IMR-90 (cell line): ENCODE measurements at regions not wholly inside any gene's neighbourhood (a gene's known extent, or its start where the extent isn't known, plus 50 kb on each side); places are given as distances from the start of the nearest gene placed in this dataset.

Experiments used
- ATAC-seq: fragments of 200-7000 bp; cut with Tn5 transposase; 2 replicates; pipeline ENCODE4 v1.9.1; 2020; ENCODE audit warnings: low read depth, mild to moderate bottlenecking, moderate library complexity
- BruUV-seq: library from RNA; stranded (reverse); fragments of 400-500 nt; replicated peaks from 2 replicates; lab custom pipeline; 2021; lab: Mats Ljungman, UMichigan
- CTCF ChIA-PET: fragments of 300-600 bp; formaldehyde crosslinking; extraction: SDS; loops from one replicate; lab custom pipeline; 2021; ENCODE audit warnings: antibody characterized with exemption; lab: Yijun Ruan, JAX
- POLR2A ChIA-PET: fragments of 300-600 bp; sonication (Branson Sonifier 250); formaldehyde crosslinking; loops from one replicate; lab custom pipeline; 2022; ENCODE audit warnings: antibody characterized with exemption; ENCODE audit not compliant: unreplicated experiment; lab: Charles Lee
- DNase-seq: peaks from one replicate; pipeline ENCODE4 v3.0.0; 2013
- H2AFZ ChIP-seq: replicated peaks from 2 replicates; pipeline ENCODE3; 2013; ENCODE audit warnings: low read length, mild to moderate bottlenecking; ENCODE audit not compliant: poor library complexity
- H2AK5ac ChIP-seq: 2 replicates; pipeline ENCODE4 v1.6.1; 2013; ENCODE audit warnings: low read depth, low read length, inconsistent platforms
- H2AK9ac ChIP-seq: replicated peaks from 2 replicates; pipeline ENCODE3; 2013; ENCODE audit warnings: mild to moderate bottlenecking, low read depth, low read length, moderate library complexity; ENCODE audit not compliant: poor library complexity
- H2BK120ac ChIP-seq: 2 replicates; pipeline ENCODE4 v1.6.1; 2013; ENCODE audit warnings: low read depth, low read length, inconsistent platforms
- H2BK15ac ChIP-seq: 3 replicates; pipeline ENCODE4 v1.6.1; 2013; ENCODE audit warnings: low read depth, low read length, inconsistent platforms
- H2BK20ac ChIP-seq: 2 replicates; pipeline ENCODE4 v1.6.1; 2013; ENCODE audit warnings: low read depth, mild to moderate bottlenecking, inconsistent platforms, low read length, moderate library complexity
- H2BK5ac ChIP-seq: 2 replicates; pipeline ENCODE4 v1.6.1; 2013; ENCODE audit warnings: mild to moderate bottlenecking, low read depth, low read length, inconsistent platforms; ENCODE audit not compliant: poor library complexity, severe bottlenecking
- H3K14ac ChIP-seq: replicated peaks from 2 replicates; pipeline ENCODE4 v1.6.1; 2013; ENCODE audit warnings: low read depth, low read length, inconsistent platforms
- H3K18ac ChIP-seq: 2 replicates; pipeline ENCODE4 v1.6.1; 2013; ENCODE audit warnings: low read depth, low read length, control low read depth
- H3K23ac ChIP-seq: 2 replicates; pipeline ENCODE4 v1.6.1; 2013; ENCODE audit warnings: low read depth, low read length, inconsistent platforms
- H3K27ac ChIP-seq: 2 replicates; pipeline ENCODE4 v1.5.1; 2013; ENCODE audit warnings: mild to moderate bottlenecking, control low read depth, low read length; ENCODE audit not compliant: insufficient read depth
- H3K27me3 ChIP-seq: 2 replicates; pipeline ENCODE4 v1.6.1; 2013; ENCODE audit warnings: low read length; ENCODE audit not compliant: control insufficient read depth, insufficient read depth
- H3K36me3 ChIP-seq: 2 replicates; pipeline ENCODE4 v1.6.1; 2013; ENCODE audit warnings: low read length, mixed read lengths; ENCODE audit not compliant: control insufficient read depth, insufficient read depth
- H3K4ac ChIP-seq: 2 replicates; pipeline ENCODE4 v1.6.1; 2013; ENCODE audit warnings: low read depth, low read length, inconsistent platforms
- H3K4me1 ChIP-seq: 2 replicates; pipeline ENCODE4 v1.6.1; 2013; ENCODE audit warnings: low read length, mixed read lengths; ENCODE audit not compliant: control insufficient read depth, insufficient read depth
- H3K4me2 ChIP-seq: 2 replicates; pipeline ENCODE4 v1.6.1; 2013; ENCODE audit warnings: low read depth, mild to moderate bottlenecking, control low read depth, low read length, moderate library complexity
- H3K4me3 ChIP-seq: 2 replicates; pipeline ENCODE4 v1.5.1; 2013; ENCODE audit warnings: low read depth, mild to moderate bottlenecking, control low read depth, low read length, moderate library complexity; ENCODE audit not compliant: insufficient read depth
- H3K56ac ChIP-seq: 2 replicates; pipeline ENCODE4 v1.6.1; 2013; ENCODE audit warnings: low read length, inconsistent platforms; ENCODE audit not compliant: insufficient read depth; ENCODE audit errors: extremely low read depth
- H3K79me1 ChIP-seq, 2 experiments: 2 replicates each; pipeline ENCODE4 v1.6.1; 2013; ENCODE audit warnings: low read length in 2 of 2, inconsistent platforms in 1 of 2, low read depth in 1 of 2
- H3K9ac ChIP-seq: 2 replicates; pipeline ENCODE4 v1.6.1; 2013; ENCODE audit warnings: low read depth, low read length, control low read depth
- H3K9me1 ChIP-seq: 2 replicates; pipeline ENCODE4 v1.6.1; 2013; ENCODE audit warnings: low read length, inconsistent platforms; ENCODE audit not compliant: insufficient read depth
- H3K9me3 ChIP-seq: 2 replicates; pipeline ENCODE4 v1.6.1; 2013; ENCODE audit warnings: low read length; ENCODE audit not compliant: control insufficient read depth, insufficient read depth
- H4K20me1 ChIP-seq: 2 replicates; pipeline ENCODE4 v1.6.1; 2013; ENCODE audit warnings: low read length, inconsistent platforms; ENCODE audit not compliant: insufficient read depth
- H4K5ac ChIP-seq: 2 replicates; pipeline ENCODE4 v1.6.1; 2013; ENCODE audit warnings: mild to moderate bottlenecking, low read depth, low read length, control low read depth
- H4K8ac ChIP-seq, 2 experiments: 2 replicates each; pipeline ENCODE4 v1.6.1; 2013; ENCODE audit warnings: low read depth in 2 of 2, low read length in 2 of 2, control low read depth in 1 of 2, inconsistent platforms in 1 of 2
- H4K91ac ChIP-seq: 2 replicates; pipeline ENCODE4 v1.6.1; 2013; ENCODE audit warnings: low read depth, low read length, inconsistent platforms; ENCODE audit not compliant: insufficient read depth
- BHLHE40 ChIP-seq: fragments of 150-350 bp; IDR thresholded peaks from 2 replicates; pipeline ENCODE4 v1.6.1; 2016; ENCODE audit warnings: mild to moderate bottlenecking, low read depth, low read length
- MAZ ChIP-seq: IDR thresholded peaks from 2 replicates; pipeline ENCODE4 v1.6.1; 2012; ENCODE audit warnings: low read depth, mild to moderate bottlenecking, low read length, improper control_type of control experiment, moderate library complexity, borderline replicate concordance
- RFX5 ChIP-seq: IDR thresholded peaks from 2 replicates; pipeline ENCODE4 v1.8.0; 2012; ENCODE audit warnings: low read depth, mild to moderate bottlenecking, low read length, moderate library complexity
- SMC3 ChIP-seq: fragments of 150-350 bp; IDR thresholded peaks from 2 replicates; pipeline ENCODE4 v1.6.1; 2016; ENCODE audit warnings: low read depth, mild to moderate bottlenecking, antibody characterized with exemption, low read length, moderate library complexity
- WGBS, 2 experiments: methylation state at CpG; one replicate each; pipeline versions ENCODE4 v1.1.5 to v1.1.7; 2013; ENCODE audit warnings: missing lambda C conversion rate in 2 of 2; ENCODE audit not compliant: insufficient read length in 1 of 2; ENCODE audit errors: extremely low coverage in 2 of 2; 5-methylcytosine and 5-hydroxymethylcytosine counted together
- dilution Hi-C: fragments of 300-500 bp; cut with HindIII; formaldehyde crosslinking; loops from one replicate; pipeline ENCODE4 v1.14.3; 2018; ENCODE audit warnings: low sequenced_read_pairs; ENCODE audit not compliant: unreplicated experiment
- in situ Hi-C: fragments of 300-500 bp; cut with MboI; formaldehyde crosslinking; loops from 3 replicates; pipeline ENCODE4 v1.14.3; 2019; ENCODE audit warnings: low sequenced_read_pairs, inconsistent platforms, mixed read lengths
- intact Hi-C: fragments of 100-400 bp; cut with micrococcal nuclease; formaldehyde crosslinking; loops from 2 replicates; pipeline ENCODE4 v1.10.0; 2022

DNA sequence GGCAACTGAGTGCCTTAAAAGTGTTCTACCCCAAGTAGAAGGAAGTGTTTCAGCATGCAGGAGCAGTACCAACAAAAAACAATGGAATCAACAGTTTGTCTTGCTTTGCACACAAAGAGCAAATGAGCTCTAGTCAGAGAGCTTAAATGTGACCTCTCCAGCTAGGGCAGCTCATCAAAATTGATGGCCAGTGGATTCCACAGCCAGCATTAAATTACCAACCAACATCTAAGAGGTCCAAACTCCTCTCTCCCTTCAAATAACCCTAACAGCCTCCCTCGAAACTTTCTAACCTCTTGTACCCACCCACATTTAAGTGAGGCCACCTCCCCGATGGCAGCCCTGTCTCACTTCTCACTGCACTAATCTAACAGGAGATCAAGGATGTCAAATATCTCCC, 219.9 kb downstream of the CHIC2 start:
- no TSS peak for BruUV-seq
- H3K9ac ChIP-seq = no peak overlapping the region
- H2AK5ac ChIP-seq = no peak overlapping the region
- POLR2A ChIA-PET = no interaction called here
- H3K36me3 ChIP-seq = no peaks in the 10 kb centered on the region
- H2BK20ac ChIP-seq = no peak overlapping the region
- H3K18ac ChIP-seq = no peak overlapping the region; the same call in 1 of the 2 replicates
- H3K9me3 ChIP-seq = no peaks in the 10 kb centered on the region
- no peak overlapping the region for H3K4me2 ChIP-seq
- DNase-seq (no peak), ATAC-seq (no peak)
- H3K4me1 ChIP-seq = peaks cover 7% of the 10 kb centered on the region
- no peak overlapping the region for H2AK9ac ChIP-seq
- H4K5ac ChIP-seq = no peak overlapping the region; the same call in 1 of the 2 replicates
- no peaks in the 10 kb centered on the region for H3K9me1 ChIP-seq
- H4K20me1 ChIP-seq = no peaks in the 10 kb centered on the region
- intact Hi-C loops = no loop called here
- no peak overlapping the region for H4K91ac ChIP-seq
- H2AFZ ChIP-seq = no peak overlapping the region
- H2BK120ac ChIP-seq = no peak overlapping the region
- no peak overlapping the region for H3K4me3 ChIP-seq
- H3K23ac ChIP-seq = no peak overlapping the region
- TF ChIP-seq MAZ = no peak
- TF ChIP-seq BHLHE40 = no peak
- TF ChIP-seq SMC3 = no peak
- no peak for TF ChIP-seq RFX5
- no peaks in the 10 kb centered on the region for H3K27me3 ChIP-seq
- H2BK15ac ChIP-seq = peak overlapping the region; percentile 6; the same call in 1 of the 3 replicates
- no peak overlapping the region for H3K27ac ChIP-seq
- no peak overlapping the region; the same call in 1 of the 2 replicates for H3K4ac ChIP-seq
- no peak overlapping the region for H3K56ac ChIP-seq
- CTCF ChIA-PET = no interaction called here
- 100% methylated on average over 1 of the region's 2 CpGs; no CpG with 5 or more reads in 1 of the 2 experiments for WGBS, 2 experiments
- H3K14ac ChIP-seq = no peak overlapping the region
- H3K79me1 ChIP-seq = no peaks in the 10 kb centered on the region
- in situ Hi-C loops = no loop called here
- H4K8ac ChIP-seq = no peak overlapping the region
- no peak overlapping the region for H2BK5ac ChIP-seq
- dilution Hi-C loops = no loop called here
